SK-N-SH (cell line): ENCODE measurements at regions not wholly inside any gene's neighbourhood (a gene's known extent, or its start where the extent isn't known, plus 50 kb on each side); places are given as distances from the start of the nearest gene placed in this dataset.

Source experiments
- CTCF ChIA-PET: fragments of 300-600, 350-600 bp; formaldehyde crosslinking; extraction: SDS; loops from one replicate; lab custom pipeline; 2021; lab: Yijun Ruan, JAX
- POLR2A ChIA-PET: fragments of 350-600 bp; sonication (Branson Sonifier 250); formaldehyde crosslinking; extraction: SDS; loops from one replicate; lab custom pipeline; 2020; ENCODE audit warnings: antibody characterized with exemption, inconsistent platforms; lab: Yijun Ruan, JAX
- DNase-seq: peaks from one replicate; pipeline ENCODE4 v3.0.0; 2012
- H2AFZ ChIP-seq: fragments of 200-600 bp; sonication (generic); 2 replicates; pipeline ENCODE4 v1.8.1; 2016; ENCODE audit warnings: antibody characterized with exemption, mild to moderate bottlenecking, low read depth
- H3F3A ChIP-seq: fragments of 200-600 bp; sonication (generic); replicated peaks from 2 replicates; pipeline ENCODE3; 2016; ENCODE audit warnings: antibody characterized with exemption, mild to moderate bottlenecking; ENCODE audit not compliant: insufficient read depth
- H3K27ac ChIP-seq, 2 experiments: fragments of 200-500 bp in 1 of 2; fragments of 200-600 bp in 1 of 2; sonication (Bioruptor generic) in 1 of 2; sonication (generic), shearing (Covaris generic) in 1 of 2; 2 replicates each; pipeline versions ENCODE4 v1.5.1 to v1.6.1; 2014 to 2016; ENCODE audit warnings: low read depth in 2 of 2, inconsistent platforms in 1 of 2, low read length in 1 of 2, mild to moderate bottlenecking in 1 of 2, mixed read lengths in 1 of 2
- H3K27me3 ChIP-seq: fragments of 200-600 bp; sonication (generic), shearing (Covaris generic); 2 replicates; pipeline ENCODE4 v1.6.1; 2016; ENCODE audit warnings: mixed run types; ENCODE audit not compliant: insufficient read depth
- H3K36me3 ChIP-seq, 2 experiments: fragments of 200-500 bp in 1 of 2; fragments of 200-600 bp in 1 of 2; sonication (Bioruptor generic) in 1 of 2; sonication (generic) in 1 of 2; replicated peaks in 1 of 2; 2 replicates each; pipeline versions ENCODE3 to v1.5.1; 2014 to 2016; ENCODE audit warnings: low read length in 1 of 2, mild to moderate bottlenecking in 1 of 2; ENCODE audit not compliant: insufficient read depth in 2 of 2, control insufficient read depth in 1 of 2
- H3K4me1 ChIP-seq, 2 experiments: fragments of 200-500 bp in 1 of 2; fragments of 200-600 bp in 1 of 2; sonication (Bioruptor generic) in 1 of 2; sonication (generic), shearing (Covaris generic) in 1 of 2; 2 replicates each; pipeline versions ENCODE4 v1.5.1 to v1.6.1; 2014 to 2016; ENCODE audit warnings: low read depth in 1 of 2, low read length in 1 of 2, mixed run types in 1 of 2; ENCODE audit not compliant: insufficient read depth in 2 of 2, control insufficient read depth in 1 of 2
- H3K4me2 ChIP-seq: fragments of 200-600 bp; sonication (generic), shearing (Covaris generic); 2 replicates; pipeline ENCODE4 v1.6.1; 2017; ENCODE audit warnings: mixed run types
- H3K4me3 ChIP-seq, 2 experiments: fragments of 200-500 bp in 1 of 2; fragments of 200-600 bp in 1 of 2; sonication (Bioruptor generic) in 1 of 2; sonication (generic), shearing (Covaris generic) in 1 of 2; 2 replicates each; pipeline versions ENCODE4 v1.5.1 to v1.8.1; 2014 to 2016; ENCODE audit warnings: low read depth in 2 of 2, inconsistent platforms in 1 of 2, low read length in 1 of 2, mild to moderate bottlenecking in 1 of 2, mixed read lengths in 1 of 2, moderate library complexity in 1 of 2
- H3K79me2 ChIP-seq: fragments of 200-600 bp; sonication (generic); 2 replicates; pipeline ENCODE4 v1.8.1; 2017; ENCODE audit warnings: mild to moderate bottlenecking; ENCODE audit not compliant: insufficient read depth
- H3K9ac ChIP-seq: fragments of 200-600 bp; sonication (generic); 2 replicates; pipeline ENCODE4 v1.6.1; 2017; ENCODE audit warnings: mixed run types
- H3K9me2 ChIP-seq: fragments of 200-600 bp; sonication (generic); 2 replicates; pipeline ENCODE4 v1.6.1; 2017; ENCODE audit warnings: mixed run types
- H3K9me3 ChIP-seq: fragments of 200-600 bp; sonication (generic); 2 replicates; pipeline ENCODE4 v1.6.1; 2017; ENCODE audit warnings: mixed run types, mild to moderate bottlenecking, moderate library complexity
- H4K20me1 ChIP-seq: fragments of 200-600 bp; sonication (generic); 2 replicates; pipeline ENCODE4 v1.6.1; 2017; ENCODE audit warnings: mild to moderate bottlenecking, mixed run types; ENCODE audit not compliant: insufficient read depth
- CHD2 ChIP-seq: fragments of 150-350 bp; IDR thresholded peaks from 2 replicates; pipeline ENCODE4 v1.6.1; 2018; ENCODE audit warnings: low read length; ENCODE audit not compliant: partially characterized antibody
- CTCF ChIP-seq: fragments of 200-600 bp; sonication (generic); IDR thresholded peaks from 2 replicates; pipeline ENCODE4 v1.6.1; 2017; ENCODE audit warnings: antibody characterized with exemption, mild to moderate bottlenecking, moderate library complexity
- EP300 ChIP-seq, 2 experiments: IDR thresholded peaks; 2 replicates each; pipeline versions ENCODE4 v1.4.0 to v1.6.1; 2012; ENCODE audit warnings: borderline replicate concordance in 1 of 2, low read depth in 1 of 2, low read length in 1 of 2
- GATA2 ChIP-seq: sonication (generic); formaldehyde crosslinking; IDR thresholded peaks from 2 replicates; pipeline ENCODE4 v1.5.0; 2020; ENCODE audit warnings: mild to moderate bottlenecking, missing genetic modification reagents
- IRF3 ChIP-seq: fragments of 150-350 bp; IDR thresholded peaks from 2 replicates; pipeline ENCODE4 v1.6.1; 2016; ENCODE audit warnings: mild to moderate bottlenecking, low read depth, low read length
- MEF2A ChIP-seq: IDR thresholded peaks from 2 replicates; pipeline ENCODE4 v1.4.0; 2012; ENCODE audit warnings: low read depth, borderline replicate concordance
- MXI1 ChIP-seq: IDR thresholded peaks from 2 replicates; pipeline ENCODE4 v1.6.1; 2012; ENCODE audit warnings: mild to moderate bottlenecking, low read depth, low read length, improper control_type of control experiment
- NRF1 ChIP-seq: IDR thresholded peaks from 2 replicates; pipeline ENCODE4 v1.6.1; 2012; ENCODE audit warnings: low read depth, mild to moderate bottlenecking, low read length
- PBX3 ChIP-seq: IDR thresholded peaks from 2 replicates; pipeline ENCODE4; 2012
- RAD21 ChIP-seq: IDR thresholded peaks from 2 replicates; pipeline ENCODE4 v1.6.1; 2012; ENCODE audit warnings: mild to moderate bottlenecking, low read length
- REST ChIP-seq: IDR thresholded peaks from 2 replicates; pipeline ENCODE4 v1.6.1; 2012; ENCODE audit warnings: mild to moderate bottlenecking, low read depth, low read length, moderate library complexity
- SMC3 ChIP-seq: IDR thresholded peaks from 2 replicates; pipeline ENCODE4 v1.6.1; 2012; ENCODE audit warnings: low read depth, low read length, improper control_type of control experiment
- TAF1 ChIP-seq: IDR thresholded peaks from 2 replicates; pipeline ENCODE4 v1.6.1; 2012; ENCODE audit warnings: low read depth, mild to moderate bottlenecking, low read length, moderate library complexity, borderline replicate concordance
- TCF12 ChIP-seq: IDR thresholded peaks from 2 replicates; pipeline ENCODE4 v1.4.0; 2012
- TEAD4 ChIP-seq: IDR thresholded peaks from 2 replicates; pipeline ENCODE4 v1.4.0; 2012; ENCODE audit warnings: mild to moderate bottlenecking, borderline replicate concordance; ENCODE audit not compliant: insufficient read depth
- USF1 ChIP-seq: IDR thresholded peaks from 2 replicates; pipeline ENCODE4 v1.4.0; 2012; ENCODE audit warnings: low read depth, borderline replicate concordance
- YY1 ChIP-seq: IDR thresholded peaks from 2 replicates; pipeline ENCODE4 v1.4.0; 2012; ENCODE audit warnings: low read depth, mild to moderate bottlenecking
- WGBS: methylation state at CpG from one replicate; pipeline ENCODE4 v1.1.6; 2017; ENCODE audit warnings: low lambda C conversion rate; 5-methylcytosine and 5-hydroxymethylcytosine counted together

- Histone ChIP-seq H3K4me1 (no peaks in the 10 kb centered on the region), H3K4me2 (no peak overlapping the region)
- TF ChIP-seq CTCF (no peak), GATA2 (CRISPR knock-in tag) (no peak), TCF12 (no peak), MXI1 (no peak), TEAD4 (no peak), EP300 (IDR thresholded peaks at IDR 0.05; ENCODE audit: borderline replicate concordance in 1 of 2, low read depth in 1 of 2, low read length in 1 of 2) (no peak), SMC3 (no peak), PBX3 (no peak), CHD2 (no peak)
- TF ChIP-seq, all 33 proteins: peak for 0
- ChIA-PET POLR2A (no interaction called here), CTCF (interaction anchor here (1.2 kb wide), 1 partner anchor 537 kb away, joined by 3 read pairs; no protein-coding TSS in a partner anchor)
- Histone ChIP-seq H3F3A (no peaks in the 10 kb centered on the region), H3K36me3 (no peaks in the 10 kb centered on the region), H3K9ac (no peak overlapping the region), H4K20me1 (no peaks in the 10 kb centered on the region), H2AFZ (no peak overlapping the region), H3K27me3 (no peaks in the 10 kb centered on the region), H3K9me3 (no peaks in the 10 kb centered on the region), H3K79me2 (no peaks in the 10 kb centered on the region), H3K4me3 (no peak overlapping the region), H3K27ac (no peak overlapping the region), H3K9me2 (no peaks in the 10 kb centered on the region)
- DNase-seq, result no peak
- 33% methylated on average over 5 of the region's 5 CpGs for WGBS
Observed at GRCh38 chr21:26653430-26653829, 80.3 kb upstream of the CYYR1 start.

- CTCF ChIA-PET, result interaction anchor here (1.2 kb wide), 1 partner anchor 536 kb away, joined by 3 read pairs; no protein-coding TSS in a partner anchor
- Histone ChIP-seq H3K9ac (no peak overlapping the region), H3K27ac (no peak overlapping the region), H3K4me3 (no peak overlapping the region), H3F3A (no peaks in the 10 kb centered on the region), H3K4me2 (no peak overlapping the region), H2AFZ (no peak overlapping the region), H3K9me2 (no peaks in the 10 kb centered on the region), H3K27me3 (no peaks in the 10 kb centered on the region), H3K9me3 (no peaks in the 10 kb centered on the region), H3K4me1 (no peaks in the 10 kb centered on the region), H4K20me1 (no peaks in the 10 kb centered on the region), H3K79me2 (no peaks in the 10 kb centered on the region), H3K36me3 (no peaks in the 10 kb centered on the region)
- POLR2A ChIA-PET, result no interaction called here
- 0% methylated on average over 1 of the region's 1 CpG for WGBS
- no peak for DNase-seq
- TF ChIP-seq REST (no peak), YY1 (no peak), RAD21 (no peak), CHD2 (no peak), MEF2A (no peak), NRF1 (no peak), PBX3 (no peak), TAF1 (no peak), MXI1 (no peak), USF1 (no peak), TCF12 (no peak), IRF3 (no peak)
Observed at GRCh38 chr21:26652854-26653253, 79.8 kb upstream of the CYYR1 start.
